Dermis microvascular lymphatic vessel endothelial cell (primary cell): ENCODE measurements at regions not wholly inside any gene's neighbourhood (a gene's known extent, or its start where the extent isn't known, plus 50 kb on each side); places are given as distances from the start of the nearest gene placed in this dataset.
"Not testable (repeated sequence)": the region's sequence is repeated elsewhere in the genome, so short reads cannot be mapped to it uniquely, and the experiment has no call there.

ENCODE experiments used
- DNase-seq, 2 donors: peaks; one replicate each; pipeline versions ENCODE4 v3.0.0 to v3.0.0-alpha.2; 2010; ENCODE audit warnings: low read depth in 2 of 2

GRCh38 chr4:181835348-181835747, 407.9 kb upstream of the TENM3 start:
- no peak for DNase-seq

GRCh38 chr4:181838253-181838652, 404.9 kb upstream of the TENM3 start:
- no peak for DNase-seq

- not testable (repeated sequence) for DNase-seq
Observed at GRCh38 chr4:181843797-181844196, 399.4 kb upstream of the TENM3 start.

GRCh38 chr4:181845617-181846016, 397.6 kb upstream of the TENM3 start:
- no peak for DNase-seq

- DNase-seq: no peak
Observed at GRCh38 chr4:181846934-181847333, 396.3 kb upstream of the TENM3 start.

GRCh38 chr4:181848357-181848756, 394.8 kb upstream of the TENM3 start:
- no peak for DNase-seq

- DNase-seq: no peak
Observed at GRCh38 chr4:181849472-181849871, 393.7 kb upstream of the TENM3 start.

- no peak for DNase-seq
Observed at GRCh38 chr4:181853881-181854511, 389.2 kb upstream of the TENM3 start.

- no peak for DNase-seq
Observed at GRCh38 chr4:181855307-181855706, 387.9 kb upstream of the TENM3 start.

- not testable (repeated sequence) for DNase-seq
Observed at GRCh38 chr4:181857471-181857870, 385.7 kb upstream of the TENM3 start.

GRCh38 chr4:181858741-181859140, 384.5 kb upstream of the TENM3 start:
- DNase-seq: no peak

GRCh38 chr4:181859439-181859838, 383.8 kb upstream of the TENM3 start:
- DNase-seq: no peak

- no peak for DNase-seq
Observed at GRCh38 chr4:181860157-181860556, 383.0 kb upstream of the TENM3 start.

GRCh38 chr4:181860668-181861067, 382.5 kb upstream of the TENM3 start:
- no peak for DNase-seq

- no peak for DNase-seq
Observed at GRCh38 chr4:181863856-181864255, 379.3 kb upstream of the TENM3 start.

- DNase-seq: no peak
Observed at GRCh38 chr4:181870326-181870725, 372.9 kb upstream of the TENM3 start.

GRCh38 chr4:181874602-181875001, 368.6 kb upstream of the TENM3 start:
- no peak for DNase-seq

GRCh38 chr4:181877329-181877848, 365.8 kb upstream of the TENM3 start:
- DNase-seq: no peak

- no peak for DNase-seq
Observed at GRCh38 chr4:181890031-181890430, 353.2 kb upstream of the TENM3 start.

- DNase-seq: no peak
Observed at GRCh38 chr4:181890911-181891310, 352.3 kb upstream of the TENM3 start.

- no peak for DNase-seq
Observed at GRCh38 chr4:181896614-181897013, 346.6 kb upstream of the TENM3 start.

GRCh38 chr4:181897935-181898334, 345.3 kb upstream of the TENM3 start:
- no peak for DNase-seq

- not testable (repeated sequence) for DNase-seq
Observed at GRCh38 chr4:181902404-181902803, 340.8 kb upstream of the TENM3 start.

- no peak for DNase-seq
Observed at GRCh38 chr4:181905708-181906107, 337.5 kb upstream of the TENM3 start.
